ENCODE measurements at regions not wholly inside any gene's neighbourhood (a gene's known extent, or its start where the extent isn't known, plus 50 kb on each side); places are given as distances from the start of the nearest gene placed in this dataset.

DNA sequence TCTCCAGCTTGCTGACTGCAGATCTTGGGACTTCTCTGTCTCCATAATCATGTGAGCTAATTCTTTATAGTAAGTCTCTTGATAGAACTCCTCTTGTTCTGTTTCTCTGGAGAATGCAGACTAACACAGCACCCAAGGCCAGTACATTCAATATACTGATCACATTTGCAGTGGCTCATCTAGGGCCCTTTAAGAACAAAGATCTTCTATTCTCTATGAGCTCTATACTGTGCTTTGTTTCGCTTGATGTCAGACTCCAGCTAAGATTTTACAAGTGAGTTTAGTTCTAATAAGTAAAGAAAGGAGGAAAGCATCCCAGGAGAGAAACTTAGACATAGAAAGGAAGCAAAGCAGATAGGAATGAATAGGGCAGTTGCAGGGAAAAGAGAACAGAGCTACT is 69.3 kb upstream of the TMPO start:
- TF ChIP-seq, protein P1, sequence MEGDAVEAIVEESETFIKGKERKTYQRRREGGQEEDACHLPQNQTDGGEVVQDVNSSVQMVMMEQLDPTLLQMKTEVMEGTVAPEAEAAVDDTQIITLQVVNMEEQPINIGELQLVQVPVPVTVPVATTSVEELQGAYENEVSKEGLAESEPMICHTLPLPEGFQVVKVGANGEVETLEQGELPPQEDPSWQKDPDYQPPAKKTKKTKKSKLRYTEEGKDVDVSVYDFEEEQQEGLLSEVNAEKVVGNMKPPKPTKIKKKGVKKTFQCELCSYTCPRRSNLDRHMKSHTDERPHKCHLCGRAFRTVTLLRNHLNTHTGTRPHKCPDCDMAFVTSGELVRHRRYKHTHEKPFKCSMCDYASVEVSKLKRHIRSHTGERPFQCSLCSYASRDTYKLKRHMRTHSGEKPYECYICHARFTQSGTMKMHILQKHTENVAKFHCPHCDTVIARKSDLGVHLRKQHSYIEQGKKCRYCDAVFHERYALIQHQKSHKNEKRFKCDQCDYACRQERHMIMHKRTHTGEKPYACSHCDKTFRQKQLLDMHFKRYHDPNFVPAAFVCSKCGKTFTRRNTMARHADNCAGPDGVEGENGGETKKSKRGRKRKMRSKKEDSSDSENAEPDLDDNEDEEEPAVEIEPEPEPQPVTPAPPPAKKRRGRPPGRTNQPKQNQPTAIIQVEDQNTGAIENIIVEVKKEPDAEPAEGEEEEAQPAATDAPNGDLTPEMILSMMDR (conservative IDR thresholded peaks at IDR 0.05; ENCODE audit: low read length), result no peak
- TF ChIP-seq EZH2phosphoT487 (IDR thresholded peaks at IDR 0.05; ENCODE audit: borderline replicate concordance, low read depth, low read length), result no peak
